NCI-H446 (cell line): ENCODE measurements at regions not wholly inside any gene's neighbourhood (a gene's known extent, or its start where the extent isn't known, plus 50 kb on each side); places are given as distances from the start of the nearest gene placed in this dataset.
"Not testable (repeated sequence)": the region's sequence is repeated elsewhere in the genome, so short reads cannot be mapped to it uniquely, and the experiment has no call there.

ENCODE experiments used
- DNase-seq, 2 experiments: peaks; one replicate each; lab custom pipeline; 2025; lab: John Stamatoyannopoulos, UW

GRCh38 chr6:84872996-84873723, 108.8 kb upstream of the TBX18 start:
- no peak for DNase-seq

DNA sequence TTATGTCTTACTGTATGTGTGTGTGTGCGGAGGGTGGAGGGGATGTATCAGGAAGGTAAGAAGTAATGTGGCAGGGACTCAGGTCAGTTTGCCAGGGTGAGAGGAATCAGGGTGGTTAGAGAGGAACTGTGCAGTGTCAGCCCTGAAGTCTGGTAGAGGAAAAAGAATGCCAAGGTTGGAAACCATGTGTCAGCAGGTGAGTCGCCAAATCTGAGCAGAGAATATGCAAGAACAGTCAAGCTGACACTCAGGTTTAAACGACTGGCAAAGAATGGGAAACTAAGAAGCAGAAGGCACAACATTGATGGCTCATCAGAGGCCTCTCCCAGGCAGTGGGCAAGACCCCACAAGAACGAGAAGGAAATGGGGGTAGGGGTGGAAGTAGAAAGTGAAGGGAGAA, 107.5 kb upstream of the TBX18 start:
- DNase-seq: no peak

DNA sequence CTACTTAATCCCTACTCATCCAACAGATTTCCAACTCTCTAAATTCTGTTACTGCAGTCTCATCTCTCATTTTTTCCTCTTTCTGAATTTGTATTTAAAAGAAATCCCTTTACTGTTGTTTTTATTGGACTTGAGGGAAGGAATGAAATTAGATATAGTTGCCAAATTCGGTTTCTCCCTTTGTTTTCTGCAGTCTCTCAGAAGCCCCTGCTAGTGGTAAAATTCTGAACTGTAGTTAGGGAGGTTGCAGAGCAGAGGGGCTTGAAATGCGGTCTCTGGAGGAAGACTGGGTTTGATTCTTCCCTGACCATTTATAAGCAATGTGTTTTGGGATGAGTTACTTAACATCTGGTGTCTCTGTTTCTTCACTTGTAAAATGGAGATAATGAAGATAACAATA, 106.3 kb upstream of the TBX18 start:
- no peak for DNase-seq

DNA sequence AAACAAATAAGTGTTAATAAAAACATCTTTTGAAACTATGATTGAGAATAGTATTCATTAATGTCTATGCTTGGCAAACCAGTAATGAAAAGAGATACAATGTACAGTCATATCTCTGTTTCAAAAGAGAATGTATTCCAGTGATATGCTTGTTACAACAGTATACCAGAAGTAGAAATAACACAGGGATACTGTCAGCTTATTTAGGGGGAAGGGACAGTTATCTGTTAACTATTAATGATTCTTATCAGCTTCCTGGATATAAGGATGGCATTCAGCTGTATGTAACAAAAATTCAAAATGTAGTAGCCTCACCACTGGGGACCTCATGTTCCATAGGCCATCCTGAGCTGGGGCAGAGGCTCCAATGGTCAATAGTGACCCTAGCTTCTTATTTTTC, 103.8 kb upstream of the TBX18 start:
- no peak for DNase-seq

GRCh38 chr6:84867521-84867920, 103.1 kb upstream of the TBX18 start:
- no peak for DNase-seq

DNA sequence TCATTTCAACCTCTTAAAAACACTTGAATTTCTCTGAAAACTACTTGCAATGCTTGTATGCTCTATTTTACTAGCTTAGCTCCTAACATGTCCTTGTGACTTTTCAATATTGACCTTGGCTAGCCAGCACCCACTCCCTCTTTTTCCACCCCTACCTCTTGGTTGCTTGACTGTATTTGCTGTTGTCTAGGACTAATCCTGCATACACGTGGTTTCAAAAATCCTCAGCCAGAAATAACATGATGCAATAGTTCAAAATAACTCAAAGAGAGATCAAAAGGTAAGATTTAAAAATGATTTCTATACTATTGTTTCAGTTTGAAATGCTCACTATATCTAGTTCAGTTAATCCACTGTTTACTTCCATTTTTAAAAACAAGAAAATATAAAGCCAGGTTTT, 102.3 kb upstream of the TBX18 start:
- DNase-seq: no peak

DNA sequence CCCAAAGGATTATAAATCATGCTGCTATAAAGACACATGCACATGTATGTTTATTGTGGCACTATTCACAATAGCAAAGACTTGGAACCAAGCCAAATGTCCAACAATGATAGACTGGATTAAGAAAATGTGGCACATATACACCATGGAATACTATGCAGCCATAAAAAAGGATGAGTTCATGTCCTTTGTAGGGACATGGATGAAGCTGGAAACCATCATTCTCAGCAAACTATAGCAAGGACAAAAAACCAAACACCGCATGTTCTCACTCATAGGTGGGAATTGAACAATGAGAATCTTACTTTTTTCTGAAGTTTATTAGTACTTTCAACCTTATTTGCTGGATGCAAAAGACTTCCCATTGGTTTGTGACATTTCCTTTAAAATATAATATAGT, 101.0 kb upstream of the TBX18 start:
- not testable (repeated sequence) for DNase-seq

DNA sequence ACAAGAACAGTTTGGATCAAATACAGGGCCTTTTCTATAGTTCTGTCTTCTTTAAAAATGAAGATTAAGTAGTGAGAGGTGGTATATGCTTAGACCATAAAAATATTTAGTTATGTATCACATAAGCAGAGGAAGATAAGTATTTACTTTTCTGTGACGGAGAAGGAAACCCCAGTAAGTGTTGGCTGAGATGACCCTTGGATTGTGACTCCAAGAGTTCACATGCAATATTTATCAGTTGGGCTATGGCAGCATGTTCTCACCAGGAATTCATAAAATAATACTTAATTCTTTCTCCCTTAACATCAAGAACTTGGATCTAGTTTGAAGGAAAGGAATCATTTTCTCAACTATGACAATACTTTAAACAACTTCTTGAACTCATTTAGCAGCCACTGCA, 98.4 kb upstream of the TBX18 start:
- DNase-seq: no peak

DNA sequence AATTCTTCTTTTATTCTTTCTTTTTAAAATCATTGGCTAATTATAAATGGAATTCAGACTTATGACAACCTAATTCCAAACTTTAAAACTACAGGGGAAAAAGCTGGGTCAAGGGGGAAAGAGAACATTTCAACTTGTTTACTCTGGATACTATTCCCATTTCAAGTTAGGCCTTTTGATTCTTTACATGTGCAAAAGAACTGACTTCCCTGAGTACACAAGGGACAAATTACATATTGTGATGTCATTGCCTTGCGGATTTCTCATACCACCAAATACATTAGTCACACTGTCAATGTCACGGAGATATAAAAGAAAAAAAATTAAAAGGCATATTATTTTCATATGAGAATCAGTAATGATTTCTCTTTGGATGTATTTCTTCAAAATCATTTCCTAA, 96.5 kb upstream of the TBX18 start:
- DNase-seq: no peak

- DNase-seq: no peak
These were observed 96.1 kb upstream of the TBX18 start for GRCh38 chr6:84860509-84860908.

DNA sequence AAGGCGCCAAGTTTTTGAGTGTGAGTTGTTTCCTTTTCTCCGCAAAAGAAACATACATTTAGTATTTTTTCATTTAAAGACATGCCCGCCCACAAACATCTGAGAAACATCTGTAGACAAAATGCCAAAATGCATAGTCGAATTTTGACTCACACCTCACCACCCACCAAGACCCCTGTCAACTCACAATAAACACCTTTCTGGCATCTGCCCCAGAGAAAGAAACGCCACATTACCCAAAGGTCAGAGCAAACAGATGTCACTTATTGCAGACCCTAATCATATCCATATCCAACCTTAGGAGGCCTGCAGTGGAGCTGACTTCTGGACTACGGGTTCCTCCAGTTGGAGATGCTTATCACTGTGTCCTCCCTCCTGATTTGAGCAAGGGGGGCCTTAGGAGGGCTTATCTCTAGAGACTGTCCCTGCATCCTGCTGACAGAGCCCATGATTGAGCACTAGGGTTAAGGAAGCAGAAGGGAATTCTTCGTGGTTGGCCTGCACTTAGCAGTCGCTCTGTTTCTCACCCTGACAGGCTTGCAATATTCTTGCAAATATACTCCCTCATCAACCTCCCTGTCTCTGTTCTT, 90.5 kb upstream of the TBX18 start:
- DNase-seq: no peak

GRCh38 chr6:84853901-84854300, 89.5 kb upstream of the TBX18 start:
- no peak for DNase-seq

- no peak for DNase-seq
These were observed 84.6 kb upstream of the TBX18 start for GRCh38 chr6:84848960-84849359.

- DNase-seq: no peak
These were observed 83.2 kb upstream of the TBX18 start for GRCh38 chr6:84847390-84848160.

- no peak for DNase-seq
These were observed 78.2 kb upstream of the TBX18 start for GRCh38 chr6:84842525-84843166.

- not testable (repeated sequence) for DNase-seq
These were observed 72.9 kb upstream of the TBX18 start for GRCh38 chr6:84837068-84837866.

DNA sequence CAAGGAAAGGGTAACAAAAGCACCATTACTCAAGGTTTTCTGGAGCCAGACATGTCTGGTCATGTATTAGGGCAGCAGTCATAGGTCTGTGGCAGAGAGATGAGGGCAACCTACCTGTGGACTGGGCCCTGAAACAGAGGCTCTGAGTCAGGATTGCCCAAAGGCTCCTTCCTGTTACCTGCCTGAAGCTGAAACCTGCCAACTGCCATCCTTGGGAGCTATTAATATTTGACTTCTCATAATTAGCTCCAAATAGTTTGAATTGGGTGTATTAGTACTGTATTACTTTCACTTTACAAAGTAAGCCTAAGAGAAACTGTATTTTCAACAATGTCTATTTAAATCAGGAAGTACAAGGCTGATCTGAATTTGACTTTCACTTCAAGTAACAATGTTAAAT, 72.0 kb upstream of the TBX18 start:
- DNase-seq: no peak

GRCh38 chr6:84835340-84835739, 70.9 kb upstream of the TBX18 start:
- no peak for DNase-seq

DNA sequence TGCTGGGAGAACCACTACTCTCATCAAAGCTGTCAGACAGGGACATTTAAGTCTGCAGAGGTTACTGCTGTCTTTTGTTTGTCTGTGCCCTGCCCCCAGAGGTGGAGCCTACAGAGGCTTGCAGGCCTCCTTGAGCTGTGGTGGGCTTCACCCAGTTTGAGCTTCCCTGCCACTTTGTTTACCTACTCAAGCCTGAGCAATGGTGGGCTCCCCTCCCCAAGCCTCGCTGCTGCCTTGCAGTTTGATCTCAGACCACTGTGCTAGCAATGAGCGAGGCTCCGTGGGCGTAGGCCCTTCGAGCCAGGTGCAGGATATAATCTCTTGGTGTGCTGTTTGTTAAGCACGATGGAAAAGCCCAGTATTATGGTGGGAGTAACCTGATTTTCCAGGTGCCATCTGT, 67.5 kb upstream of the TBX18 start:
- not testable (repeated sequence) for DNase-seq

DNA sequence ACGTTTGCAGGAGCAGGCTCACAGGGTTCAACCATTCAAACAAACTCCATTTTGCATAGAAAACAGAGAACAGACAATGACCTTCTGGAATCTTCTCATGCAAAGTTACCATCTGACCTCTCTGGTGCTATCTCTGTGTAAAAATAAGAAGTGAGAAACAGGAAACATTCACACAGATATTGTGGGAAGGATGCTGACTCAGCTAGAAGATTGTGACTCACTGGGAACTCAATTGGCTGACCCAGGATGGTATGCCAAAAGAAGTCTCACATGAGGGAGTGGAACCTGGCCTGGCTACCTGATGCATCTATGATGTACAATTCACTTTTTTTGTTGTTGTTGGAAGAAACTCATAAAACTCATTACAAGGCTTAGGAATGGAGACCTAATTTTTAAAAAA, 61.1 kb upstream of the TBX18 start:
- no peak for DNase-seq

- DNase-seq: not testable (repeated sequence)
These were observed 56.9 kb upstream of the TBX18 start for GRCh38 chr6:84821314-84821713.

- no peak for DNase-seq
These were observed 52.3 kb upstream of the TBX18 start for GRCh38 chr6:84816741-84817140.
